PC-3 (cell line): ENCODE measurements at regions not wholly inside any gene's neighbourhood (a gene's known extent, or its start where the extent isn't known, plus 50 kb on each side); places are given as distances from the start of the nearest gene placed in this dataset.
"Not testable (repeated sequence)": the region's sequence is repeated elsewhere in the genome, so short reads cannot be mapped to it uniquely, and the experiment has no call there.

Experiments used
- ATAC-seq: fragments of 200-7000 bp; cut with Tn5 transposase; 2 replicates; pipeline ENCODE4 v1.9.1; 2020; ENCODE audit warnings: mild to moderate bottlenecking, moderate library complexity
- BruUV-seq: library from RNA; stranded (reverse); fragments of 400-500 nt; replicated peaks from 2 replicates; lab custom pipeline; 2021; lab: Mats Ljungman, UMichigan
- CTCF ChIA-PET: fragments of 300-600 bp; sonication (Branson Sonifier 250); formaldehyde crosslinking; loops from one replicate; lab custom pipeline; 2022; ENCODE audit warnings: antibody characterized with exemption; lab: Charles Lee
- POLR2A ChIA-PET: fragments of 300-600 bp; sonication (Branson Sonifier 250); formaldehyde crosslinking; loops from one replicate; lab custom pipeline; 2022; ENCODE audit warnings: antibody characterized with exemption; ENCODE audit not compliant: unreplicated experiment; lab: Charles Lee
- DNase-seq: peaks from one replicate; pipeline ENCODE4 v3.0.0-alpha.2; 2015
- H2AFZ ChIP-seq: fragments of 300-600 bp; sonication (generic); 2 replicates; pipeline ENCODE4 v1.6.0; 2016; ENCODE audit warnings: antibody characterized with exemption, low read length
- H3F3A ChIP-seq: fragments of 300-600 bp; sonication (generic); one replicate; pipeline ENCODE4 v1.6.0; 2017; ENCODE audit warnings: antibody characterized with exemption, low read length, control low read depth, mild to moderate bottlenecking; ENCODE audit not compliant: unreplicated experiment
- H3K27ac ChIP-seq: fragments of 300-600 bp; sonication (generic); 2 replicates; pipeline ENCODE4 v1.5.1; 2016; ENCODE audit warnings: mild to moderate bottlenecking, low read length
- H3K27me3 ChIP-seq: fragments of 300-600 bp; sonication (generic); 2 replicates; pipeline ENCODE4 v1.6.1; 2016; ENCODE audit warnings: low read length, mixed read lengths
- H3K36me3 ChIP-seq: fragments of 300-600 bp; sonication (generic); 2 replicates; pipeline ENCODE4 v1.6.1; 2016; ENCODE audit warnings: low read depth, mixed run types, low read length, mixed read lengths
- H3K4me1 ChIP-seq: fragments of 300-600 bp; sonication (generic); 2 replicates; pipeline ENCODE4 v1.5.1; 2016; ENCODE audit warnings: low read length; ENCODE audit not compliant: insufficient read depth
- H3K4me2 ChIP-seq: fragments of 300-600 bp; sonication (generic); 2 replicates; pipeline ENCODE4 v1.6.0; 2016; ENCODE audit warnings: low read length
- H3K4me3 ChIP-seq: fragments of 300-600 bp; sonication (generic); 2 replicates; pipeline ENCODE4 v1.5.1; 2016; ENCODE audit warnings: mild to moderate bottlenecking, low read length, mixed read lengths
- H3K79me2 ChIP-seq: fragments of 300-600 bp; sonication (generic); 2 replicates; pipeline ENCODE4 v1.6.1; 2017; ENCODE audit warnings: low read length, mixed read lengths
- H3K9ac ChIP-seq: fragments of 300-600 bp; sonication (generic); 2 replicates; pipeline ENCODE4 v1.6.0; 2016; ENCODE audit warnings: mild to moderate bottlenecking, low read length
- H3K9me2 ChIP-seq: fragments of 300-600 bp; sonication (generic); replicated peaks from 2 replicates; pipeline ENCODE4 v1.6.1; 2016; ENCODE audit warnings: mixed run types, low read length, mixed read lengths
- H3K9me3 ChIP-seq: fragments of 300-600 bp; sonication (generic); 2 replicates; pipeline ENCODE4 v1.6.1; 2016; ENCODE audit warnings: low read length, mixed read lengths
- H4K20me1 ChIP-seq: fragments of 300-600 bp; sonication (generic); 2 replicates; pipeline ENCODE4 v1.6.1; 2016; ENCODE audit warnings: low read length, mixed read lengths
- EZH2 ChIP-seq: fragments of 300-600 bp; sonication (generic); IDR thresholded peaks from one replicate; pipeline ENCODE4 v1.6.1; 2017; ENCODE audit warnings: antibody characterized with exemption, mild to moderate bottlenecking, low read length; ENCODE audit not compliant: unreplicated experiment
- EZH2phosphoT487 ChIP-seq: fragments of 300-600 bp; sonication (generic); IDR thresholded peaks from 2 replicates; pipeline ENCODE4 v1.6.1; 2018; ENCODE audit warnings: mild to moderate bottlenecking, antibody characterized with exemption, low read length, borderline replicate concordance
- intact Hi-C: fragments of 100-400 bp; cut with micrococcal nuclease; formaldehyde crosslinking; loops from 2 replicates; pipeline ENCODE4 v1.9.0; 2023
- TF ChIP-seq, protein P1 (sequence below): fragments of 300-600 bp; sonication (generic); conservative IDR thresholded peaks from 2 replicates; pipeline ENCODE4 v1.5.1; 2017; ENCODE audit warnings: antibody characterized with exemption, low read depth, mild to moderate bottlenecking, low read length

DNA sequence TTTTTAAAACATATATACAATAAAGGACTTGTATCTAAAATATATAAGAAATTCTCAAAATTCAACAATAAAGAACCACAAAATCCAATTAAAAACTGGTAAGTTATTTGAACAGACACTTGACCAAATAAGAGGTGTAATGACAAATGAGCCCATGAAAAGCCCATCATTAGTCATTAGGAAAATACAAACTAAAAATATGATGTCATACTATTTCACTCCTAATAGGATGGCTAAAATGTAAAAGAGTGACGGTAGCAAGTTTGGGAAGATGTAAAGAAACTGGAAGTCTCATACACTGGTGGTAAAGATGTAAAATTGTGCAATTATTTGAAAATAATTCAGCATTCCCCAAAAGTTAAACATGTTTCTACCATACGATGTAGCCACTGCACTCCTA lies 1095.3 kb upstream of the CDH8 start:
- Histone ChIP-seq H3K79me2 (no peaks in the 10 kb centered on the region), H3K4me3 (no peak overlapping the region), H3K9ac (no peak overlapping the region), H3F3A (no peaks in the 10 kb centered on the region), H3K9me2 (no peaks in the 10 kb centered on the region), H3K27me3 (no peaks in the 10 kb centered on the region), H3K27ac (no peak overlapping the region), H3K4me2 (no peak overlapping the region), H3K4me1 (no peaks in the 10 kb centered on the region), H2AFZ (no peak overlapping the region), H4K20me1 (no peaks in the 10 kb centered on the region), H3K9me3 (no peaks in the 10 kb centered on the region), H3K36me3 (no peaks in the 10 kb centered on the region)
- BruUV-seq = no TSS peak
- intact Hi-C loops = no loop called here
- ChIA-PET POLR2A (no interaction called here), CTCF (no interaction called here)
- no peak for ATAC-seq
- TF ChIP-seq EZH2phosphoT487 (no peak), EZH2 (no peak)
- TF ChIP-seq, protein P1, sequence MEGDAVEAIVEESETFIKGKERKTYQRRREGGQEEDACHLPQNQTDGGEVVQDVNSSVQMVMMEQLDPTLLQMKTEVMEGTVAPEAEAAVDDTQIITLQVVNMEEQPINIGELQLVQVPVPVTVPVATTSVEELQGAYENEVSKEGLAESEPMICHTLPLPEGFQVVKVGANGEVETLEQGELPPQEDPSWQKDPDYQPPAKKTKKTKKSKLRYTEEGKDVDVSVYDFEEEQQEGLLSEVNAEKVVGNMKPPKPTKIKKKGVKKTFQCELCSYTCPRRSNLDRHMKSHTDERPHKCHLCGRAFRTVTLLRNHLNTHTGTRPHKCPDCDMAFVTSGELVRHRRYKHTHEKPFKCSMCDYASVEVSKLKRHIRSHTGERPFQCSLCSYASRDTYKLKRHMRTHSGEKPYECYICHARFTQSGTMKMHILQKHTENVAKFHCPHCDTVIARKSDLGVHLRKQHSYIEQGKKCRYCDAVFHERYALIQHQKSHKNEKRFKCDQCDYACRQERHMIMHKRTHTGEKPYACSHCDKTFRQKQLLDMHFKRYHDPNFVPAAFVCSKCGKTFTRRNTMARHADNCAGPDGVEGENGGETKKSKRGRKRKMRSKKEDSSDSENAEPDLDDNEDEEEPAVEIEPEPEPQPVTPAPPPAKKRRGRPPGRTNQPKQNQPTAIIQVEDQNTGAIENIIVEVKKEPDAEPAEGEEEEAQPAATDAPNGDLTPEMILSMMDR = no peak
- no peak for DNase-seq

DNA sequence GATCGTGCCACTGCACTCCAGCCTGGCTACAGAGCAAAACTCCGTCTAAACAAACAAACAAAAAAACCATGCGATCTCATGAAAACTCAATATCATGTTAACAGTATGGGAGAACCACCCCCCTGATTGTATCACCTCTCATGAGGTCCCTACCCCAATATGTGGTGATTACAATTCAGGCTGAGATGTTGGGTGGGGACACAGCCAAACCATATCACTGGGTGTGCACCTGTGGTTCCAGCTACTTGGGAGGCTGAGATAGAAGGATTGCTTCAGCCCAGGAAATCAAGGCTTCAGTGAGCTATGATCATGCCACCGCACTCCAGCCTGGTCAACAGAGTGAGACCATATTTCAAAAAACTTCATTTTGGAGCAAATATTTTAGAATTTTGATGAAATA lies 1094.7 kb upstream of the CDH8 start:
- CTCF ChIA-PET = no interaction called here
- no peaks in the 10 kb centered on the region for H3K9me3 ChIP-seq
- no peak overlapping the region for H3K4me3 ChIP-seq
- no peak overlapping the region for H2AFZ ChIP-seq
- intact Hi-C loops = no loop called here
- TF ChIP-seq, protein P1 = no peak
- TF ChIP-seq EZH2phosphoT487 (no peak), EZH2 (no peak)
- H4K20me1 ChIP-seq = no peaks in the 10 kb centered on the region
- no peak overlapping the region for H3K27ac ChIP-seq
- no peaks in the 10 kb centered on the region for H3K9me2 ChIP-seq
- no peak for DNase-seq
- no peaks in the 10 kb centered on the region for H3F3A ChIP-seq
- ATAC-seq = no peak
- BruUV-seq = no TSS peak
- no peak overlapping the region for H3K4me2 ChIP-seq
- H3K36me3 ChIP-seq = no peaks in the 10 kb centered on the region
- no peaks in the 10 kb centered on the region for H3K79me2 ChIP-seq
- no peaks in the 10 kb centered on the region for H3K27me3 ChIP-seq
- POLR2A ChIA-PET = no interaction called here
- H3K4me1 ChIP-seq = no peaks in the 10 kb centered on the region
- H3K9ac ChIP-seq = no peak overlapping the region

DNA sequence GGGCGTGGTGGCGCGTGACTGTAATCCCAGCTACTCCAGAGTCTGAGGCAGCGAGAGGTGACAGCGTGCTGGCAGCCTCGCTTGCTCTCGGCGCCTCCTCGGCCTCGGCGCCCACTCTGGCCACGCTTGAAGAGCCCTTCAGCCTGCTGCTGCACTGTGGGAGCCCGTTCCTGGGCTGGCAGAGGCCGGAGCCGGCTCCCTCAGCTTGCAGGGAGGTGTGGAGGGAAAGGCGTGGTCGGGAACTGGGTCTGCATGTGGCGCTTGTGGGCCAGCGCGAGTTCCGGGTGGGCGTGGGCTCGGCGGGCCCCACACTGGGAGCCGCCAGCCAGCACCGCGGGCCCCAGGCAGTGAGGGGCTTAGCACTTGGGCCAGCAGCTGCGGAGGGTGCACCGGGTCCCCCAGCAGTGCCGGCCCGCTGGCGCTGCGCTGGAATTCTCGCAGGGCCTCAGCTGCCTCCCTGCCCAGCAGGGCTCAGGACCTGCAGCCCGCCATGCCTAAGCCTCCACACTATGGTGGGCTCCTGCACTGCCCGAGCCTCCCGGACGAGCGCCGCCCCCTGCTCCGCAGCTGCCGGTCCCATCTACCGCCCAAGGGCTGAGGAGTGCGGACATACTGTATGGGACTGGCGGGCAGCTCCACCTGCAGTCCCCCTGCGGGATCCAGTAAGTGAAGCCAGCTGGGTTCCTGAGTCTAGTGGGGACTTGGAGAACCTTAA lies 1093.3 kb upstream of the CDH8 start:
- H3F3A ChIP-seq = no peaks in the 10 kb centered on the region
- no peaks in the 10 kb centered on the region for H3K36me3 ChIP-seq
- no peaks in the 10 kb centered on the region for H3K27me3 ChIP-seq
- no peak overlapping the region for H3K4me2 ChIP-seq
- no peak overlapping the region for H3K9ac ChIP-seq
- ChIA-PET POLR2A (no interaction called here), CTCF (no interaction called here)
- no peaks in the 10 kb centered on the region for H3K9me2 ChIP-seq
- no peaks in the 10 kb centered on the region for H3K4me1 ChIP-seq
- TF ChIP-seq EZH2phosphoT487 (no peak), EZH2 (no peak)
- TF ChIP-seq, protein P1 = no peak
- no peak for ATAC-seq
- BruUV-seq = no TSS peak
- H4K20me1 ChIP-seq = no peaks in the 10 kb centered on the region
- intact Hi-C loops = no loop called here
- H2AFZ ChIP-seq = no peak overlapping the region
- H3K4me3 ChIP-seq = no peak overlapping the region
- no peak for DNase-seq
- no peaks in the 10 kb centered on the region for H3K79me2 ChIP-seq
- no peaks in the 10 kb centered on the region for H3K9me3 ChIP-seq
- no peak overlapping the region for H3K27ac ChIP-seq

DNA sequence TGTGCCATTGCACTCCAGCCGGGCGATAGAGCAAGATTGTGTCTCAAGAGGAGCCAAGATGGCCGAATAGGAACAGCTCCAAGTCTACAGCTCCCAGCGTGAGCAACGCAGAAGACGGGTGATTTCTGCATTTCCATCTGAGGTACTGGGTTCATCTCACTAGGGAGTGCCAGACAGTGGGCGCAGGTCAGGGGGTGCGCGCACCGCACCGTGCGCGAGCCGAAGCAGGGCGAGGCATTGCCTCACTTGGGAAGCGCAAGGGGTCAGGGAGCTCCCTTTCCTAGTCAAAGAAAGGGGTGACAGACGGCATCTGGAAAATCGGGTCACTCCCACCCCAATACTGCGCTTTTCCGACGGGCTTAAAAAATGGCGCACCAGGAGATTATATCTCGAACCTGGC lies 1083.7 kb upstream of the CDH8 start:
- H3F3A ChIP-seq, CTCF ChIA-PET, POLR2A ChIA-PET, intact Hi-C loops, H3K9me2 ChIP-seq, H3K79me2 ChIP-seq, H3K4me1 ChIP-seq, BruUV-seq, H3K36me3 ChIP-seq, H3K4me2 ChIP-seq, DNase-seq, H3K9me3 ChIP-seq, H3K27me3 ChIP-seq, H2AFZ ChIP-seq, H4K20me1 ChIP-seq, H3K27ac ChIP-seq, ATAC-seq, H3K4me3 ChIP-seq, H3K9ac ChIP-seq: not testable (repeated sequence)
